ENCODE measurements at regions not wholly inside any gene's neighbourhood (a gene's known extent, or its start where the extent isn't known, plus 50 kb on each side); places are given as distances from the start of the nearest gene placed in this dataset.

- POLR2A ChIA-PET, result no interaction called here
- peaks cover 0 to 17% (median 6%) of the 10 kb centered on the region in 11 donors for H3K9me3 Mint-ChIP-seq
- CTCF ChIA-PET, result no interaction called here
- no peak for DNase-seq
- no peak overlapping the region for H3K4me3 Mint-ChIP-seq
- no peak for ATAC-seq
- no peaks in the 10 kb centered on the region for H3K36me3 Mint-ChIP-seq
- H3K27ac Mint-ChIP-seq, result no peak overlapping the region
- intact Hi-C loops (cut with micrococcal nuclease), result no loop called here
- H3K4me1 Mint-ChIP-seq, result no peaks in the 10 kb centered on the region
- Histone ChIP-seq H3K27me3 (ENCODE audit: control insufficient read depth in 2 of 2, insufficient read depth in 2 of 2, low read length in 2 of 2) (no peaks in the 10 kb centered on the region), H3K36me3 (ENCODE audit: control insufficient read depth in 2 of 3, insufficient read depth in 3 of 3, low read length in 3 of 3) (no peaks in the 10 kb centered on the region), H3K9me3 (ENCODE audit: control insufficient read depth in 2 of 3, low read length in 3 of 3) (no peaks in the 10 kb centered on the region), H3K27ac (ENCODE audit: low read depth, low read length) (no peak overlapping the region), H3K4me3 (ENCODE audit: low read length) (no peak overlapping the region), H3K4me1 (ENCODE audit: control insufficient read depth in 2 of 2, insufficient read depth in 2 of 2, low read length in 2 of 2) (no peaks in the 10 kb centered on the region)
- no peaks in the 10 kb centered on the region for H3K27me3 Mint-ChIP-seq
Measured at GRCh38 chr7:8931906-8932646, 498.7 kb downstream of the NXPH1 start.

GRCh38 chr7:8932751-8933150, 499.3 kb downstream of the NXPH1 start:
- no peak for DNase-seq
- intact Hi-C loops (cut with micrococcal nuclease), result no loop called here
- Histone ChIP-seq H3K4me3 (ENCODE audit: low read length) (no peak overlapping the region), H3K9me3 (ENCODE audit: control insufficient read depth in 2 of 3, low read length in 3 of 3) (no peaks in the 10 kb centered on the region), H3K4me1 (ENCODE audit: control insufficient read depth in 2 of 2, insufficient read depth in 2 of 2, low read length in 2 of 2) (no peaks in the 10 kb centered on the region), H3K36me3 (ENCODE audit: control insufficient read depth in 2 of 3, insufficient read depth in 3 of 3, low read length in 3 of 3) (no peaks in the 10 kb centered on the region), H3K27me3 (ENCODE audit: control insufficient read depth in 2 of 2, insufficient read depth in 2 of 2, low read length in 2 of 2) (no peaks in the 10 kb centered on the region), H3K27ac (ENCODE audit: low read depth, low read length) (no peak overlapping the region)
- no peak overlapping the region for H3K27ac Mint-ChIP-seq
- ChIA-PET POLR2A (no interaction called here), CTCF (no interaction called here)
- no peaks in the 10 kb centered on the region for H3K27me3 Mint-ChIP-seq
- H3K4me1 Mint-ChIP-seq, result no peaks in the 10 kb centered on the region
- H3K9me3 Mint-ChIP-seq, result peaks cover 0 to 21% (median 6%) of the 10 kb centered on the region in 11 donors
- no peak overlapping the region for H3K4me3 Mint-ChIP-seq
- no peaks in the 10 kb centered on the region for H3K36me3 Mint-ChIP-seq
- no peak for ATAC-seq

- intact Hi-C loops (cut with micrococcal nuclease), result no loop called here
- no peak overlapping the region for H3K27ac ChIP-seq (ENCODE audit: low read depth, low read length)
- Mint-ChIP-seq H3K36me3 (no peaks in the 10 kb centered on the region), H3K27ac (no peak overlapping the region), H3K9me3 (peaks cover 2 to 27% (median 8%) of the 10 kb centered on the region in 11 donors), H3K27me3 (no peaks in the 10 kb centered on the region), H3K4me1 (no peaks in the 10 kb centered on the region), H3K4me3 (no peak overlapping the region)
- no peaks in the 10 kb centered on the region for H3K9me3 ChIP-seq (ENCODE audit: control insufficient read depth in 2 of 3, low read length in 3 of 3)
- no peak for ATAC-seq
- no peaks in the 10 kb centered on the region for H3K4me1 ChIP-seq (ENCODE audit: control insufficient read depth in 2 of 2, insufficient read depth in 2 of 2, low read length in 2 of 2)
- CTCF ChIA-PET, result no interaction called here
- POLR2A ChIA-PET, result no interaction called here
- no peak overlapping the region for H3K4me3 ChIP-seq (ENCODE audit: low read length)
- no peaks in the 10 kb centered on the region for H3K27me3 ChIP-seq (ENCODE audit: control insufficient read depth in 2 of 2, insufficient read depth in 2 of 2, low read length in 2 of 2)
- no peak for DNase-seq
- H3K36me3 ChIP-seq (ENCODE audit: control insufficient read depth in 2 of 3, insufficient read depth in 3 of 3, low read length in 3 of 3), result no peaks in the 10 kb centered on the region
Measured at GRCh38 chr7:8937204-8937603, 503.8 kb downstream of the NXPH1 start.

DNA sequence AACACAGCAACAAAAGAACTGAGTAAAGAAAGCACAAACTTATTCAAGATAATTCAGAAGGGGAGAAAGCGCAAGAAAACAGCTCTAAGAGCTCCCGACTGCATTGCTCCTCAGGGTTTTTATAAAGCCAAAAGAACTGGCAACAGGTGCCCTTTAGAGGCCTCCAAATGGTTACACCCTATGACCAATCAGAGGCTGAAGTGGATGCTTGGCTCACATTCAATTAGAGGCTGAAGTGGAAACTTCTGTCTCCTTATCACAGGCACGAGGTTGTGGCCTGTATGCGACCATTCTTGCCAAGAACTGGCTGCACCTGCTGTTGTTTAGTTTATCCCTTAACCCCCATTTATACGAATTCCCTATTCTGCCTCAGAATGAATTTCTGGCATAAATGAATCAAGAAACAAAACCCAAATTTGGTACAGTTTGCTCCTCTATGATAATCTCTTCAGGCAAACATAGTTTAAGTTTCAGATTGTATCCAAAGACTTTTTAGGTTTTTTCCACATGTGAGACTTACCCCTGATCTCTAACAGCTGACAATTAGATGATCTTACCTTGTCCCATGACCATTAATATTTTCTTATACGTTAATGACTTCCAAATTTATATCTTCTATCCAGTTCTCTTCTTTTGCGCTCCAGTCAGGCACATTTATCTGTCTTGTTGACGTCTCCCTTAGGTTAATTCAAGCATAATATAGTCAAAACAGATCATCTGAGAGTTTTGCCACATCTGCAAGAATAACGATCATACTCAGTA, 504.8 kb downstream of the NXPH1 start:
- no peaks in the 10 kb centered on the region for H3K9me3 ChIP-seq (ENCODE audit: control insufficient read depth in 2 of 3, low read length in 3 of 3)
- Mint-ChIP-seq H3K4me3 (no peak overlapping the region), H3K36me3 (no peaks in the 10 kb centered on the region), H3K27ac (no peak overlapping the region), H3K9me3 (peaks cover 5 to 31% (median 9%) of the 10 kb centered on the region in 11 donors), H3K27me3 (no peaks in the 10 kb centered on the region), H3K4me1 (no peaks in the 10 kb centered on the region)
- H3K27me3 ChIP-seq (ENCODE audit: control insufficient read depth in 2 of 2, insufficient read depth in 2 of 2, low read length in 2 of 2), result no peaks in the 10 kb centered on the region
- CTCF ChIA-PET, result no interaction called here
- intact Hi-C loops (cut with micrococcal nuclease), result no loop called here
- no peak overlapping the region for H3K27ac ChIP-seq (ENCODE audit: low read depth, low read length)
- no peaks in the 10 kb centered on the region for H3K36me3 ChIP-seq (ENCODE audit: control insufficient read depth in 2 of 3, insufficient read depth in 3 of 3, low read length in 3 of 3)
- POLR2A ChIA-PET, result no interaction called here
- ATAC-seq (no peak), DNase-seq (no peak)
- no peak overlapping the region for H3K4me3 ChIP-seq (ENCODE audit: low read length)
- H3K4me1 ChIP-seq (ENCODE audit: control insufficient read depth in 2 of 2, insufficient read depth in 2 of 2, low read length in 2 of 2), result no peaks in the 10 kb centered on the region

- no peaks in the 10 kb centered on the region for H3K27me3 Mint-ChIP-seq
Measured at GRCh38 chr7:8939446-8939845, 506.0 kb downstream of the NXPH1 start.

GRCh38 chr7:8963722-8964121, 530.3 kb downstream of the NXPH1 start:
- Mint-ChIP-seq H3K36me3 (no peaks in the 10 kb centered on the region), H3K27me3 (no peaks in the 10 kb centered on the region), H3K27ac (no peak overlapping the region), H3K9me3 (peaks cover 0 to 20% (median 4%) of the 10 kb centered on the region in 11 donors), H3K4me1 (no peaks in the 10 kb centered on the region), H3K4me3 (no peak overlapping the region)
- intact Hi-C loops (cut with micrococcal nuclease), result no loop called here
- Histone ChIP-seq H3K4me1 (ENCODE audit: control insufficient read depth in 2 of 2, insufficient read depth in 2 of 2, low read length in 2 of 2) (no peaks in the 10 kb centered on the region), H3K27ac (ENCODE audit: low read depth, low read length) (no peak overlapping the region), H3K36me3 (ENCODE audit: control insufficient read depth in 2 of 3, insufficient read depth in 3 of 3, low read length in 3 of 3) (no peaks in the 10 kb centered on the region), H3K9me3 (ENCODE audit: control insufficient read depth in 2 of 3, low read length in 3 of 3) (no peaks in the 10 kb centered on the region), H3K4me3 (ENCODE audit: low read length) (no peak overlapping the region), H3K27me3 (ENCODE audit: control insufficient read depth in 2 of 2, insufficient read depth in 2 of 2, low read length in 2 of 2) (no peaks in the 10 kb centered on the region)
- CTCF ChIA-PET, result no interaction called here
- DNase-seq (no peak), ATAC-seq (no peak)
- POLR2A ChIA-PET, result no interaction called here

More at GRCh38 chr7:8939446-8939845, 506.0 kb downstream of the NXPH1 start:
- no peaks in the 10 kb centered on the region for H3K4me1 ChIP-seq (ENCODE audit: control insufficient read depth in 2 of 2, insufficient read depth in 2 of 2, low read length in 2 of 2)
- no peak overlapping the region for H3K27ac ChIP-seq (ENCODE audit: low read depth, low read length)
- no peaks in the 10 kb centered on the region for H3K27me3 ChIP-seq (ENCODE audit: control insufficient read depth in 2 of 2, insufficient read depth in 2 of 2, low read length in 2 of 2)
- no peaks in the 10 kb centered on the region for H3K9me3 ChIP-seq (ENCODE audit: control insufficient read depth in 2 of 3, low read length in 3 of 3)
- no peak overlapping the region for H3K4me3 ChIP-seq (ENCODE audit: low read length)
- ATAC-seq (no peak), DNase-seq (no peak)
- ChIA-PET CTCF (no interaction called here), POLR2A (no interaction called here)
- Mint-ChIP-seq H3K4me1 (no peaks in the 10 kb centered on the region), H3K27ac (no peak overlapping the region), H3K36me3 (no peaks in the 10 kb centered on the region), H3K4me3 (no peak overlapping the region), H3K9me3 (peaks cover 2 to 33% (median 8%) of the 10 kb centered on the region in 11 donors)
- no peaks in the 10 kb centered on the region for H3K36me3 ChIP-seq (ENCODE audit: control insufficient read depth in 2 of 3, insufficient read depth in 3 of 3, low read length in 3 of 3)
- intact Hi-C loops (cut with micrococcal nuclease), result no loop called here

DNA sequence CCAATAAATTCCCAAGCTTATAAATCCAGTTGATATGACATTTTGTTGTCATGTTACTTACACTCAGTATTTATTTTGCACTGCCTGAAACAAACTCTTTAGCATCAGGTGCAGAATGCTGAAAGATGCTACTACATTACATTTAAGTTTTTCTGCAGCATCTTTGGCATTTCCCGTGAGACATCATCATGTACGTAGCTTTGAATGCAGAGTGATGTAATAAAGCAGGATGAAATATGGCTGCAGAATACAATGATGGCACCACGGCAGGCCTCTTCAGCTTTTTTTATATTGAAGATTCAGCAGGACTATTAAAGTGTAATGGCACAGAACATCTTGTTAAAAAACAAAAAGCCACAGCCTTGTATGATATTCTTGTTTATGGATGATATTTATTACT, 531.8 kb downstream of the NXPH1 start:
- H3K9me3 ChIP-seq (ENCODE audit: control insufficient read depth in 2 of 3, low read length in 3 of 3), result no peaks in the 10 kb centered on the region
- intact Hi-C loops (cut with micrococcal nuclease), result no loop called here
- no peaks in the 10 kb centered on the region for H3K36me3 Mint-ChIP-seq
- no peak overlapping the region for H3K27ac Mint-ChIP-seq
- H3K36me3 ChIP-seq (ENCODE audit: control insufficient read depth in 2 of 3, insufficient read depth in 3 of 3, low read length in 3 of 3), result no peaks in the 10 kb centered on the region
- no peaks in the 10 kb centered on the region for H3K4me1 Mint-ChIP-seq
- H3K27me3 ChIP-seq (ENCODE audit: control insufficient read depth in 2 of 2, insufficient read depth in 2 of 2, low read length in 2 of 2), result no peaks in the 10 kb centered on the region
- no peak overlapping the region for H3K4me3 Mint-ChIP-seq
- no peak overlapping the region for H3K4me3 ChIP-seq (ENCODE audit: low read length)
- DNase-seq, result no peak
- ChIA-PET CTCF (interaction anchor here (0.6 kb wide), 1 partner anchor 10 kb away, joined by 3 read pairs; no protein-coding TSS in a partner anchor), POLR2A (no interaction called here)
- no peaks in the 10 kb centered on the region for H3K27me3 Mint-ChIP-seq
- no peaks in the 10 kb centered on the region for H3K4me1 ChIP-seq (ENCODE audit: control insufficient read depth in 2 of 2, insufficient read depth in 2 of 2, low read length in 2 of 2)
- H3K9me3 Mint-ChIP-seq, result peaks cover 0 to 25% (median 4%) of the 10 kb centered on the region in 11 donors
- H3K27ac ChIP-seq (ENCODE audit: low read depth, low read length), result no peak overlapping the region
- no peak for ATAC-seq

Measured in naive thymus-derived CD4-positive, alpha-beta T cell (primary cell).